H9 (cell line): ENCODE measurements at regions not wholly inside any gene's neighbourhood (a gene's known extent, or its start where the extent isn't known, plus 50 kb on each side); places are given as distances from the start of the nearest gene placed in this dataset.

Experiments
- DNase-seq: peaks from one replicate; pipeline ENCODE4 v3.0.0-alpha.2; 2017
- H2AFZ ChIP-seq: one replicate; pipeline ENCODE4 v1.6.1; 2013; ENCODE audit warnings: mild to moderate bottlenecking, low read length, control low read depth, moderate library complexity
- H2AK5ac ChIP-seq: 2 replicates; pipeline ENCODE4 v1.6.1; 2013; ENCODE audit warnings: low read length, control low read depth, mixed read lengths; ENCODE audit not compliant: insufficient read length
- H2BK120ac ChIP-seq: one replicate; pipeline ENCODE4 v1.6.1; 2013; ENCODE audit warnings: low read depth, mild to moderate bottlenecking, low read length, control low read depth, inconsistent platforms; ENCODE audit not compliant: poor library complexity, severe bottlenecking
- H2BK12ac ChIP-seq: 2 replicates; pipeline ENCODE4 v1.6.1; 2013; ENCODE audit warnings: low read length, control low read depth, mixed read lengths, low read depth; ENCODE audit not compliant: insufficient read length
- H2BK15ac ChIP-seq: 2 replicates; pipeline ENCODE4 v1.6.1; 2013; ENCODE audit warnings: low read depth, low read length, control low read depth
- H2BK20ac ChIP-seq: one replicate; pipeline ENCODE4 v1.6.1; 2013; ENCODE audit warnings: low read depth, mild to moderate bottlenecking, low read length, control low read depth, inconsistent platforms; ENCODE audit not compliant: poor library complexity, severe bottlenecking
- H2BK5ac ChIP-seq: 2 replicates; pipeline ENCODE4 v1.6.1; 2013; ENCODE audit warnings: low read length, control low read depth, mixed read lengths; ENCODE audit not compliant: insufficient read length
- H3K14ac ChIP-seq: 2 replicates; pipeline ENCODE4 v1.6.1; 2013; ENCODE audit warnings: low read length, control low read depth; ENCODE audit not compliant: insufficient read depth
- H3K18ac ChIP-seq: 2 replicates; pipeline ENCODE4 v1.6.1; 2013; ENCODE audit warnings: low read depth, mild to moderate bottlenecking, mixed read lengths, low read length, control low read depth; ENCODE audit not compliant: insufficient read length
- H3K23ac ChIP-seq: 2 replicates; pipeline ENCODE4 v1.6.1; 2013; ENCODE audit warnings: low read length, control low read depth, mixed read lengths, low read depth; ENCODE audit not compliant: insufficient read length
- H3K23me2 ChIP-seq: 2 replicates; pipeline ENCODE4 v1.6.1; 2013; ENCODE audit warnings: low read depth, mild to moderate bottlenecking, mixed read lengths, low read length, control low read depth; ENCODE audit not compliant: insufficient read length, poor library complexity, severe bottlenecking
- H3K27ac ChIP-seq: 2 replicates; pipeline ENCODE4 v1.5.1; 2013; ENCODE audit warnings: low read length, control low read depth, mixed read lengths, low read depth; ENCODE audit not compliant: insufficient read length
- H3K27me3 ChIP-seq: 2 replicates; pipeline ENCODE4 v1.6.1; 2013; ENCODE audit warnings: low read length, control low read depth, inconsistent platforms; ENCODE audit not compliant: insufficient read depth
- H3K4ac ChIP-seq: 2 replicates; pipeline ENCODE4 v1.6.1; 2013; ENCODE audit warnings: low read depth, mild to moderate bottlenecking, control low read depth, inconsistent platforms, low read length, moderate library complexity
- H3K4me1 ChIP-seq: 2 replicates; pipeline ENCODE4 v1.6.1; 2013; ENCODE audit warnings: low read length, control low read depth, inconsistent platforms; ENCODE audit not compliant: insufficient read depth
- H3K4me2 ChIP-seq: 2 replicates; pipeline ENCODE4 v1.6.1; 2013; ENCODE audit warnings: low read length, control low read depth, mixed read lengths; ENCODE audit not compliant: insufficient read length, insufficient read depth
- H3K56ac ChIP-seq: 2 replicates; pipeline ENCODE4 v1.6.1; 2013; ENCODE audit warnings: low read depth, mild to moderate bottlenecking, mixed read lengths, low read length, control low read depth; ENCODE audit not compliant: insufficient read length
- H3K79me1 ChIP-seq: 2 replicates; pipeline ENCODE4 v1.6.1; 2013; ENCODE audit warnings: low read depth, mild to moderate bottlenecking, moderate library complexity, low read length, control low read depth, inconsistent platforms; ENCODE audit not compliant: insufficient read depth, poor library complexity, severe bottlenecking
- H3K79me2 ChIP-seq: 2 replicates; pipeline ENCODE4 v1.6.1; 2013; ENCODE audit warnings: low read length, control low read depth, inconsistent platforms; ENCODE audit not compliant: insufficient read depth
- H3K9ac ChIP-seq: 2 replicates; pipeline ENCODE4 v1.6.1; 2013; ENCODE audit warnings: low read length, control low read depth, mixed read lengths; ENCODE audit not compliant: insufficient read length; ENCODE audit errors: extremely low read depth
- H3K9me3 ChIP-seq: one replicate; pipeline ENCODE4 v1.6.1; 2013; ENCODE audit warnings: low read depth, low read length, inconsistent platforms; ENCODE audit not compliant: control insufficient read depth
- H3T11ph ChIP-seq: one replicate; pipeline ENCODE4 v1.6.1; 2013; ENCODE audit warnings: mild to moderate bottlenecking, low read length, control low read depth, inconsistent platforms
- H4K20me1 ChIP-seq: one replicate; pipeline ENCODE4 v1.6.1; 2013; ENCODE audit not compliant: control insufficient read depth, insufficient read length, insufficient read depth
- H4K5ac ChIP-seq: 2 replicates; pipeline ENCODE4 v1.6.1; 2013; ENCODE audit warnings: low read depth, mild to moderate bottlenecking, mixed read lengths, low read length, control low read depth; ENCODE audit not compliant: insufficient read length
- H4K8ac ChIP-seq: replicated peaks from 2 replicates; pipeline ENCODE4 v1.6.1; 2013; ENCODE audit warnings: low read length, control low read depth, mixed read lengths, low read depth; ENCODE audit not compliant: insufficient read length
- H4K91ac ChIP-seq: 2 replicates; pipeline ENCODE4 v1.6.1; 2013; ENCODE audit warnings: low read depth, mild to moderate bottlenecking, moderate library complexity, mixed read lengths, low read length, control low read depth; ENCODE audit not compliant: insufficient read length
- H3K27ac Mint-ChIP-seq, 3 experiments: 2 replicates in 2 of 3; 3 replicates in 1 of 3; pipeline ENCODE4 v1.8.0; 2020 to 2021; ENCODE audit warnings: mixed read lengths in 3 of 3, mild to moderate bottlenecking in 1 of 3, moderate library complexity in 1 of 3
- H3K27me3 Mint-ChIP-seq: 2 replicates; pipeline ENCODE4 v1.8.0; 2021; ENCODE audit warnings: low read depth, mild to moderate bottlenecking, moderate library complexity, mixed read lengths
- H3K36me3 Mint-ChIP-seq, 3 experiments: 2 replicates in 2 of 3; 3 replicates in 1 of 3; pipeline ENCODE4 v1.8.0; 2020 to 2021; ENCODE audit warnings: low read depth in 3 of 3, mixed read lengths in 3 of 3; ENCODE audit not compliant: insufficient read depth in 1 of 3
- H3K4me1 Mint-ChIP-seq, 2 experiments: 2 replicates each; pipeline ENCODE4 v1.8.0; 2020; ENCODE audit warnings: mixed read lengths in 2 of 2
- H3K4me3 Mint-ChIP-seq, 2 experiments: 2 replicates in 1 of 2; 3 replicates in 1 of 2; pipeline ENCODE4 v1.8.0; 2020 to 2021; ENCODE audit warnings: mild to moderate bottlenecking in 2 of 2, mixed read lengths in 2 of 2, moderate library complexity in 1 of 2
- H3K9me3 Mint-ChIP-seq, 2 experiments: 2 replicates in 1 of 2; 3 replicates in 1 of 2; pipeline ENCODE4 v1.8.0; 2020; ENCODE audit warnings: mild to moderate bottlenecking in 2 of 2, mixed read lengths in 2 of 2, moderate library complexity in 1 of 2
- WGBS: extraction: QIAGEN DNeasy Blood & Tissue Kit; methylation state at CpG from one replicate; pipeline ENCODE4 v1.1.7; 2013; ENCODE audit warnings: missing lambda C conversion rate, low lambda C conversion rate, mixed read lengths; ENCODE audit not compliant: insufficient read length; ENCODE audit errors: extremely low coverage; 5-methylcytosine and 5-hydroxymethylcytosine counted together
- TF ChIP-seq, protein P1 (sequence below): fragments of 200-600 bp; sonication (generic); conservative IDR thresholded peaks from 3 replicates; pipeline ENCODE4 v1.8.0; 2021; ENCODE audit warnings: antibody characterized with exemption, mild to moderate bottlenecking

- Histone ChIP-seq H2BK5ac (no peak overlapping the region), H3K23ac (no peak overlapping the region), H2BK120ac (no peak overlapping the region), H3T11ph (no peak overlapping the region), H3K79me2 (no peaks in the 10 kb centered on the region), H3K4me2 (no peak overlapping the region), H3K79me1 (no peaks in the 10 kb centered on the region), H3K27ac (no peak overlapping the region), H3K14ac (no peak overlapping the region), H2BK12ac (no peak overlapping the region), H4K20me1 (no peaks in the 10 kb centered on the region), H4K5ac (no peak overlapping the region), H3K23me2 (no peaks in the 10 kb centered on the region), H3K9me3 (no peaks in the 10 kb centered on the region), H2BK20ac (peak overlapping the region; percentile 45), H3K4me1 (peaks cover 11% of the 10 kb centered on the region; the same call in 1 of the 2 replicates), H3K18ac (no peak overlapping the region), H3K4ac (no peak overlapping the region), H4K8ac (no peak overlapping the region), H2AK5ac (no peak overlapping the region), H3K56ac (no peak overlapping the region), H2AFZ (no peak overlapping the region), H3K27me3 (no peaks in the 10 kb centered on the region), H3K9ac (no peak overlapping the region), H4K91ac (no peak overlapping the region), H2BK15ac (no peak overlapping the region)
- Mint-ChIP-seq H3K4me1 (peaks cover 64 to 69% of the 10 kb centered on the region in 2 experiments), H3K9me3 (no peaks in the 10 kb centered on the region), H3K27me3 (peaks cover 1% of the 10 kb centered on the region), H3K4me3 (no peak overlapping the region), H3K36me3 (no peaks in the 10 kb centered on the region), H3K27ac (peak overlapping the region in 1 of 3 experiments; percentile 27; a peak in 1 of 7 replicates)
- no peak for DNase-seq
- TF ChIP-seq, protein P1, sequence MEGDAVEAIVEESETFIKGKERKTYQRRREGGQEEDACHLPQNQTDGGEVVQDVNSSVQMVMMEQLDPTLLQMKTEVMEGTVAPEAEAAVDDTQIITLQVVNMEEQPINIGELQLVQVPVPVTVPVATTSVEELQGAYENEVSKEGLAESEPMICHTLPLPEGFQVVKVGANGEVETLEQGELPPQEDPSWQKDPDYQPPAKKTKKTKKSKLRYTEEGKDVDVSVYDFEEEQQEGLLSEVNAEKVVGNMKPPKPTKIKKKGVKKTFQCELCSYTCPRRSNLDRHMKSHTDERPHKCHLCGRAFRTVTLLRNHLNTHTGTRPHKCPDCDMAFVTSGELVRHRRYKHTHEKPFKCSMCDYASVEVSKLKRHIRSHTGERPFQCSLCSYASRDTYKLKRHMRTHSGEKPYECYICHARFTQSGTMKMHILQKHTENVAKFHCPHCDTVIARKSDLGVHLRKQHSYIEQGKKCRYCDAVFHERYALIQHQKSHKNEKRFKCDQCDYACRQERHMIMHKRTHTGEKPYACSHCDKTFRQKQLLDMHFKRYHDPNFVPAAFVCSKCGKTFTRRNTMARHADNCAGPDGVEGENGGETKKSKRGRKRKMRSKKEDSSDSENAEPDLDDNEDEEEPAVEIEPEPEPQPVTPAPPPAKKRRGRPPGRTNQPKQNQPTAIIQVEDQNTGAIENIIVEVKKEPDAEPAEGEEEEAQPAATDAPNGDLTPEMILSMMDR: no peak
- WGBS: no CpG with 5 or more reads among the region's 9 CpGs
These were observed 98.0 kb downstream of the IRF2BPL start for GRCh38 chr14:76930549-76930948.
